OCI-LY7 (cell line): ENCODE measurements at regions not wholly inside any gene's neighbourhood (a gene's known extent, or its start where the extent isn't known, plus 50 kb on each side); places are given as distances from the start of the nearest gene placed in this dataset.

Experiments
- BruUV-seq: library from RNA; stranded (reverse); fragments of 400-500 nt; replicated peaks from 2 replicates; lab custom pipeline; 2021; lab: Mats Ljungman, UMichigan
- CTCF ChIA-PET: fragments of 300-600 bp; sonication (Branson Sonifier 250); formaldehyde crosslinking; loops from one replicate; lab custom pipeline; 2022; ENCODE audit warnings: antibody characterized with exemption; ENCODE audit not compliant: unreplicated experiment; lab: Charles Lee
- POLR2A ChIA-PET: fragments of 300-600 bp; sonication (Branson Sonifier 250); formaldehyde crosslinking; loops from one replicate; lab custom pipeline; 2022; ENCODE audit warnings: antibody characterized with exemption; lab: Charles Lee
- DNase-seq: peaks from one replicate; pipeline ENCODE4 v3.0.0-alpha.2; 2015; ENCODE audit warnings: low spot score
- H2AFZ ChIP-seq: fragments of 200-600 bp; sonication (generic), shearing (Covaris generic); 2 replicates; pipeline ENCODE4 v1.6.1; 2014; ENCODE audit warnings: mild to moderate bottlenecking, antibody characterized with exemption, low read length, moderate library complexity
- H3K27ac ChIP-seq: fragments of 200-600 bp; sonication (generic); 2 replicates; pipeline ENCODE4 v1.5.1; 2014; ENCODE audit warnings: mixed run types, low read depth, mild to moderate bottlenecking, moderate library complexity, low read length, inconsistent platforms; ENCODE audit not compliant: poor library complexity, severe bottlenecking
- H3K36me3 ChIP-seq: fragments of 200-600 bp; sonication (generic); 2 replicates; pipeline ENCODE4 v1.6.1; 2014; ENCODE audit warnings: mild to moderate bottlenecking, antibody characterized with exemption, low read length, moderate library complexity, mixed read lengths; ENCODE audit not compliant: insufficient read depth
- H3K4me1 ChIP-seq: fragments of 200-600 bp; sonication (generic); 2 replicates; pipeline ENCODE4 v1.5.1; 2014; ENCODE audit warnings: mild to moderate bottlenecking, low read length; ENCODE audit not compliant: insufficient read depth, poor library complexity, severe bottlenecking
- H3K4me2 ChIP-seq: fragments of 200-600 bp; sonication (generic); 2 replicates; pipeline ENCODE4 v1.6.1; 2014; ENCODE audit warnings: mild to moderate bottlenecking, low read length
- H3K4me3 ChIP-seq: fragments of 200-600 bp; sonication (generic); 2 replicates; pipeline ENCODE4 v1.5.1; 2014; ENCODE audit warnings: mild to moderate bottlenecking, low read depth, low read length; ENCODE audit not compliant: poor library complexity, severe bottlenecking
- H3K79me2 ChIP-seq: fragments of 200-600 bp; sonication (generic); 2 replicates; pipeline ENCODE4 v1.6.1; 2016; ENCODE audit warnings: low read depth, mild to moderate bottlenecking, low read length, moderate library complexity, mixed read lengths; ENCODE audit not compliant: insufficient read depth
- H3K9me2 ChIP-seq: fragments of 200-600 bp; sonication (generic); 2 replicates; pipeline ENCODE4 v1.6.1; 2016; ENCODE audit warnings: mild to moderate bottlenecking, low read length, mixed read lengths; ENCODE audit not compliant: insufficient read depth
- H3K9me3 ChIP-seq: fragments of 200-600 bp; sonication (generic); 2 replicates; pipeline ENCODE4 v1.6.1; 2014; ENCODE audit warnings: mild to moderate bottlenecking, mixed run types, low read length, mixed read lengths
- H4K20me1 ChIP-seq: fragments of 200-600 bp; sonication (generic); 2 replicates; pipeline ENCODE4 v1.6.1; 2014; ENCODE audit warnings: mild to moderate bottlenecking, antibody characterized with exemption, low read length, moderate library complexity, mixed read lengths; ENCODE audit not compliant: insufficient read depth
- CTCF ChIP-seq: fragments of 200-600 bp; sonication (generic); conservative IDR thresholded peaks from 2 replicates; pipeline ENCODE4 v1.5.1; 2014; ENCODE audit warnings: mild to moderate bottlenecking, antibody characterized with exemption, low read length, moderate library complexity, mixed read lengths
- EZH2phosphoT487 ChIP-seq: fragments of 200-600 bp; sonication (generic); IDR thresholded peaks from 2 replicates; pipeline ENCODE4 v1.6.1; 2018; ENCODE audit warnings: low read depth, borderline replicate concordance, mild to moderate bottlenecking, mixed run types, antibody characterized with exemption, low read length, moderate library complexity, mixed read lengths
- intact Hi-C: fragments of 100-400 bp; cut with micrococcal nuclease; formaldehyde crosslinking; loops from one replicate; pipeline ENCODE4 v1.10.0; 2022; ENCODE audit not compliant: unreplicated experiment

- Histone ChIP-seq H3K79me2 (no peaks in the 10 kb centered on the region), H3K4me3 (no peak overlapping the region), H3K36me3 (no peaks in the 10 kb centered on the region), H3K9me2 (no peaks in the 10 kb centered on the region), H3K4me2 (no peak overlapping the region), H3K4me1 (no peaks in the 10 kb centered on the region), H3K9me3 (no peaks in the 10 kb centered on the region), H4K20me1 (no peaks in the 10 kb centered on the region), H2AFZ (no peak overlapping the region), H3K27ac (no peak overlapping the region)
- no TSS peak for BruUV-seq
- ChIA-PET POLR2A (interaction anchor here (0.7 to 1.0 kb wide), 3 partner anchors 10 to 13 kb away, joined by 3 to 4 read pairs (median 4); no protein-coding TSS in a partner anchor), CTCF (no interaction called here)
- intact Hi-C loops, result no loop called here
- TF ChIP-seq CTCF, result no peak
- TF ChIP-seq EZH2phosphoT487, result no peak
- DNase-seq, result no peak
These were observed 246.3 kb upstream of the PITRM1 start for GRCh38 chr10:3418926-3419325.

DNA sequence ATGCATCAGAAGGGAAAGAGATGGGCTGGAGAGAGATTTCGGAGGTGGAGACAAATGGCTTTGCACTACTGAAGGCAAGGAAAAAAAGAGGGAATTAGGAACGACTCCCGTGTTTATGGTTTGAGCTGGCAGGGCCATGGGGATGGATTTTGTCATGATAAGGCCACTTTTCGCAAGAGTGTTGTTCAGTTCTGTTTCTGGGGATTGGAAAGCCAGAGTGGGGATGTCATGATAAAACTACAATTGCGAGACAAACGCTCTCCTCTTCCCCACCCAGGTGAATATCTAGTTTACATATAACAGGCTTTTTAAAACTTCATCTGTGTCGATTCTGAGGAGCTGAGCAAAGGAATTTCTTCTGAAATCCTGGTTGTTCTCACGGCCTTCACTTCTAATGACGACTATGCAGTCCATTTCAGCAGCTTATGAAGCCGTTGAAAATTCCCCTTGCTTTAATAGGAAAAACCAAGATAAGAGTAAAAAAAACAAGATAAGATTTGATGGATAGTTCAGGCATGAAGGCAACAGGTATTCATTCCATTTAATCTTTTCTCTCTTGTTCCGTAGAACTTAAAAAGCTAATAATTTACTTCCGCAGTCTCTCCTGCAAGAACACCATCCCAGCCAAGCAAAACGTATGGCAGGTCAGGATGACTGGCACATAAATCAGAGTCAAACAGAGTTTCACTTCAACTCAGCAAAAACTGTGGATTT, 245.6 kb upstream of the PITRM1 start:
- Histone ChIP-seq H3K36me3 (no peaks in the 10 kb centered on the region), H3K4me1 (no peaks in the 10 kb centered on the region), H3K4me2 (no peak overlapping the region), H3K9me2 (no peaks in the 10 kb centered on the region), H3K9me3 (no peaks in the 10 kb centered on the region), H3K4me3 (no peak overlapping the region), H3K27ac (no peak overlapping the region), H3K79me2 (no peaks in the 10 kb centered on the region), H2AFZ (no peak overlapping the region), H4K20me1 (no peaks in the 10 kb centered on the region)
- POLR2A ChIA-PET, result interaction anchor here (0.7 to 1.1 kb wide), 4 partner anchors 9 to 205 kb away, joined by 3 to 7 read pairs (median 4); no protein-coding TSS in a partner anchor
- no peak for DNase-seq
- BruUV-seq, result no TSS peak
- CTCF ChIA-PET, result no interaction called here
- TF ChIP-seq EZH2phosphoT487 (no peak), CTCF (no peak)
- intact Hi-C loops, result no loop called here

DNA sequence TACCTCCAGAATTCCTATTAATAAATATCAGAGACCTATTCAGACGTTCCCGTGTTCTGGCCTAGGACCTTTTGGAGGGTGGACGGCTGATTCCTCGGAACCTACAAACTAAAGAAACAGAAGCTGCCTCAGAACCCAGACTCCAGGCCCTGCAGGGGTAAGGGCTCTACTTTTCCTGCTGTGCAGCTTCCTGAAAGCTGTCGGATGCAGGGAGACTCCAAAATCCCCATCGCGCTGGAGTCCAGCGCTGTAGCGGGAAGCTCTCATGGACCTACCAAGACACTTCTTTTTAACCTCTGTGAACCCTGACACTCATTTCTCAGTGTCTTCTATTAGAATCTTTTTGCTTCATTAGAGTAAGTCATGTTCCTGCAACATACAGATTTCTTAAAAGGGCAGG, 244.5 kb upstream of the PITRM1 start:
- CTCF ChIA-PET, result no interaction called here
- no peak overlapping the region for H3K4me2 ChIP-seq
- DNase-seq, result no peak
- H4K20me1 ChIP-seq, result no peaks in the 10 kb centered on the region
- H2AFZ ChIP-seq, result no peak overlapping the region
- no peaks in the 10 kb centered on the region for H3K4me1 ChIP-seq
- POLR2A ChIA-PET, result interaction anchor here (0.5 kb wide), 1 partner anchor 230 kb away, joined by 3 read pairs; no protein-coding TSS in a partner anchor
- no peaks in the 10 kb centered on the region for H3K9me3 ChIP-seq
- H3K4me3 ChIP-seq, result no peak overlapping the region
- no TSS peak for BruUV-seq
- no peaks in the 10 kb centered on the region for H3K9me2 ChIP-seq
- intact Hi-C loops, result no loop called here
- H3K36me3 ChIP-seq, result no peaks in the 10 kb centered on the region
- no peak overlapping the region for H3K27ac ChIP-seq
- no peak for TF ChIP-seq EZH2phosphoT487
- H3K79me2 ChIP-seq, result no peaks in the 10 kb centered on the region
